HG03469 (cell line): ENCODE measurements at regions not wholly inside any gene's neighbourhood (a gene's known extent, or its start where the extent isn't known, plus 50 kb on each side); places are given as distances from the start of the nearest gene placed in this dataset.
"Not testable (repeated sequence)": the region's sequence is repeated elsewhere in the genome, so short reads cannot be mapped to it uniquely, and the experiment has no call there.

Source experiments
- ATAC-seq: cut with Tn5 transposase; IDR thresholded peaks from one replicate; pipeline ENCODE4 v1.9.1; 2021; ENCODE audit warnings: mild to moderate bottlenecking, moderate library complexity, moderate number of reproducible peaks; ENCODE audit not compliant: unreplicated experiment

DNA sequence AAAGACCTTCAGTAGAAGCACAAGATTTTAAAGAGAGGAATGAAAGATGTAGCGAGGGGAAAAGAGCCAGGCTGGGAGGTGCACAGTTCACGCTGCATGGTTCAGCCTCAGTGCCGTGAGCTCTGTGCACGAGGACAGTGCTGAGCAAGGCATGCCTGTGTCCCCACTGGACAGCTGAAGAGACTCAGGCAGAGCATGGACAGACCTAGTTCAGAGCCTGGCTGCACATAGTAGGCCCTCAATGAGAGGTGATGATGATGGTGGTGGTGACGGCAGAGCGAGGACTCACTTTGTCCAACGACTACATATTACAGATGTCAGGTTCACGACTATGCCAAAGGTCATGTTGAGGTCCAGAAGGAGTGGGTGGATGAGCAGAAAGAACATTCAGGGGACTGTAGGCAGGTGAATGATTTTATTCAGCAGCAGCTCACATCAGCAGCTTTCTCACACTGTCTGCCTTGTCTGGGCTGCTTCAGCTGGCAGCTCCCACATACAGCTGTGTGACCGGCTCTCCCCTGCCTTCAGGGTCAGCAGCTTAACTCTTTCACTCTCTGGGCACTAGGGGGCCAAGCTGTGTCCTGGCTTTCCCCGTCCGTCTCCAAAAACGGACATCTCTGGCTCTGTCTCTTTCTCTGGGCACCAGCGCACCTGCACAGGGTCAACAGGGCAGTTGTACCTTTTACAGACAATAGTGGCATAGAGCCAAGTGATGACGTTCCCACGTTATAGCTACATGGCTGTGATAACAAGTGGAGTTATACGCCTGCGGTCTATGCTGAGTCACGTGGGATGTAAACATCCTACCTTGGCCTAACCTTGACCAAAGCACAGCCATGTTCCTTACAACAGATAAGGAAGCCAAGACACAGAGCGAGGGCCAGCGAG is 83.4 kb upstream of the KCNK12 start:
- ATAC-seq, result no peak

DNA sequence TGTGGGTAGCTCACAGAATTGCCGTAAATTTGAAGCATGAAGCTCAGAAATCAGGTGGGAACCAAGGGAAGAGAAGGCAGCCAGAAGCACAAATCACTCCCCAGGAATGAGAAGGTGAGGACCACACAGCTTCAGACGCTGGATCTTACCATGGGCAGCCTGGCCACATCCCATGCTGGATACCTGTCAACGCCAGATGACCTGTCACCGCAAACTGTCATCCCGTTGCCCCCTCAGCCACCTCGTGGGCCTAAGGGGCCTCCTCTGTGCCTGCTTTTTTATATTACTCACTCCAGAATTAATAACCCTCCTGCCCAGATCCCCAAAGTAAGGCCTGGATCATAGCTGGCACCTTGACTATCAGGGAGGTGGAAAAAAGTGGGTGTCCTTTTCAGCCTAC is 82.3 kb upstream of the KCNK12 start:
- ATAC-seq, result no peak

DNA sequence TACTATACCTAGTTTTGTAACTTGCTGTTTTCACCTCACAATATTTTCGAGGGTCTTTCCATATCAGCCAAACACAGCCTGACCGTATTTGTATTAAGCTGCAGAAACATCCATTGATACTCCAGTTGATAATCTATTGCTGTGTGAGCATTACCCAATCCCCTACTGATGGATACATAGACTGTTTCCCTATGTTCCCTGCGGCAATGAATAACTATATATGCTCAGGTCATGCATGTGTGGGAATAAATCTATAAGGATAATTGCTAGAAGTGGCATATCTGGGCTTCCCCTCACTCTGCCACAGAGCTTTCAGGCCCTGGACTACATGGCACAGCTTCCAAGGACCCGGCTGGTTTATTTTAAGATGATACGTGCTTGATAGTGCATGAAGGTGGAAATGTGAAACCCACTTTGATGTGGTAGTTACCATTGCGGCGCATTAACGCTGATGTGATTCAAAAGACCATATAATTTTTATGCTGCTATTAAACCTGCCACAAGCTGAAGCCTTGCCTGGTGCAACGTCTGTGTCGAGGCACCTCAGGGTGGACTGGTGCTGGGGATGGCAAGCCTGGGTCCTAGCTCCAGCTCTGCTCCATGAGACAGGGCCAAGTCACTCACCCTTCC is 81.4 kb upstream of the KCNK12 start:
- ATAC-seq, result no peak

DNA sequence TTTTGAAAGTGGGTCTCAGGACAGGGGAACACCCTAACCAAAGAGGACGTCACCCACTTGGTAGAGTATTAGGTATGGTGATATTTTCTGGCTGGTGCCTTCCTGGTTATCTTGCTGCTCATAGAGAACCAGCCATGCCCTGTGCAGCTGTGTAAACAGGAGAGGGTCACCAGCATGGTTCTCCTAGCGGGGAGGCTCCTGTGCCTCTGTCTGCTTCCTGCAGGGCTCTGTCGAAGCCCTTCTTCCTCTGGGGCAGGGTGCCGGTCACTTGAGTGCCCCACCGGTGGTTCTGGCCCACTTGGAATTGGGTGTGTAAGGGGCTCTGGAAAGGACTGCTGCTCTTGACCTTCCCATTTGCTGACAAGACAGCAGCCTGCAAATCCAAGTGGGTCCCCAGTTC is 80.5 kb upstream of the KCNK12 start:
- no peak for ATAC-seq

DNA sequence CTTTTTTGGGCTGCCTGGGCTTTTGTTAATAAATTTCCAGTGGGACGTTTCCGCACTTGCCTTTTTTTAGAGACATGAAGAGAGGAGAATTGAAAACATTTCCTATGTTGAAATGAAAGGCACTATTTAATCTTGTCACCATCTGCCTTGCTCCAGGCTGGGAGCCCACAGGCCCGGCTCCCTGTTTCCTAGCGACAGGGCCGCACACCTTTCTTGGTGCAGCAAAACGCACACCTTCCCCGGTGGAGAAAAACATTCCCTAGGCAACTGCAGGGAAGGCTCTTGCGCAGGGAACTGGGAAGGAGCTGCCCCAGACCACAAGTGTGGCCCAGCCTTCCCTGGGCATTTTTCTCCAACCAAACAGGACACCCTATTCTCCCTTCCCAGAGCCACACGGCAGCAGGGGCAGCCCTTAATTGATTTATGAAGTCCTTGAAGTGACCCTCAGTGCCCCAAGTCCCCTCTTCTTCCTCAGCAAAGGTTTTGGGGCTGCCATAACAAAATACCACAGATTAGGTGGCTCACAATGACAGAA is 79.3 kb upstream of the KCNK12 start:
- ATAC-seq, result no peak

- no peak for ATAC-seq
These were observed 74.5 kb upstream of the KCNK12 start for GRCh38 chr2:47645246-47645645.

DNA sequence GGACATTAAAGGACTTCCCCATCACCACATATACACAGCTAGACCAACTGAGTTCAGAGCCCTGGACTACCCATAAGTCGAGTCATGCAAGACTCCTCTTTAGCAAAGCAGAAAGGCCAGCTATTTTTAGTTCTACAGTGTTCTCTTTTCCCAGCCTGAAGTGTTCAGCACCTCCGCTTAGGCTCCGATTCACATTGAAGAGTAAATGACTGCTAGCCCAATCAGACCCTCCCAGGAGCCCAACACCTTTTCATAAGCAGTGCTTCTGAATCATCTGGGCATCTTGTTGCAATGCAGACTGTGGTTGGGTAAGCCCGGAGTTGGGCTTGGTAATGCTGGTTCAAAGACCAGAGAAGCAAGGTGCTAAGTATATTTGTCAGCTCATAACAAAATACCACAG is 73.6 kb upstream of the KCNK12 start:
- ATAC-seq, result no peak

DNA sequence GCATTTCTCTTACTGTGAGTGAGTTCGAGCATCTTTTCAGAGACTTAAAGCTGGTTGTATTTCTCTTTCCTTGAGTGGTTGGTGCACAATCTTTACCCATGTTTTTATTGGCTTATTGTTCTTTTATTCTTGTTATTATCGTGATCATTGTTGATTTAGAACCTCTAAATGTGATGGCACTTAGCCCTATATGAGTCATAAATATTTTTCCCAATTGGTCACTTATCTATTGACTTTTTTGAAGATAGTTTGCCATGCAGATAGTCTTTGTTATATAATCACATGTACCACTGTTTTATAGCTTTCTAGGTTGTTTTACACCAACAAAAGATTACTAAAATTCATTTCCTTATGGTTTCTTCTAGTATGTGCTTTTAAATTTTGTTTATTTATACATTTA is 70.6 kb upstream of the KCNK12 start:
- ATAC-seq, result no peak

GRCh38 chr2:47640356-47640755 is 69.6 kb upstream of the KCNK12 start:
- ATAC-seq, result no peak

GRCh38 chr2:47639467-47639866 is 68.7 kb upstream of the KCNK12 start:
- no peak for ATAC-seq

DNA sequence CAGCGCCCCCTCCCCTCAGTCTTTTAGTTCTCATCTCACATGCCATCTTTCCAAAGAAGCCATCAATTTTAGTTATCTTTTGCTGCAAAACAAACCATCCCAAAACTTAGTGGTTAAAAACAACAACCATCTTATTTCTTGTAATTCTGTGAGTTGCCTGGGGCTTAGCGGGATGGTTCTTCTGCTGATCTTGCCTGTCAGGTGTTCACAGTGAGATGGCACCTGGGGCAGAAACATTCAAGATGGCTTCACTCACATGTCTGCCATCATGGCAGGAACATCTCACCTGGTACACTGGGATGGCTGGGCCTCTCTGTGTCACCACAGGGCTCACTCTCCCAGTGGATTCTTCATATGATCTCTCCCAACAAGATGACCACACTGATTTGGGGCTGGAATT is 67.6 kb upstream of the KCNK12 start:
- ATAC-seq, result no peak

DNA sequence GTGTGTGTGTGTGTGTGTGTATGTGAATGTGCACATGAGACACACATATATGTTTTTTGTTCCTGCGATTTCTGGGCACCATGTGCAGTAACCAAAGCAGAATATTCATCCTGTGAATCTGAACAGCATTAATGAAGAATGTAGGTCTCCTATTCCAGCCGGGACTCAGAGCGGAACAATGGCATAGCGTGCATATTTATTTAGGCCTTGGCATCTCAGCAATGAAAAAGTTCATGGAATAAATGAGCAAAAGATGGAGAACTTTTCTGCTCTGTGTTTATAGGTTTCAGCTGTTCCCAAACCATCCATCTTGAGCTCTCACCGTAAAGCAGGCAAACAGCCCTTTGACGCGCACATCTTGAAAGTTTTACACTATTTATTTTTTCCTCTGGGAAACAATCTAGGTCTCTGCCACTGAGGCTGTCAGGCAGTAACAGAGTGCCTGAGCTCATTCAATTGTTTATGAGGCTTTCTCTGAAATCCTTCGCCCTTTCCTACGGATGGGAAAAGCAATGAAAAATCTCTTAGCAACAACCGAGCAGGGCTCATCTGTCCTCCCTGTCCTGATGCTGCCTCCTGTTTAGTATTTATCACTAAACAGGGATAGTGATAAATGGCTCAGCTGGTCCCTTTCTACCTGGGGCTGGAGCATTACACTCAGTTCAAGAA is 65.9 kb upstream of the KCNK12 start:
- no peak for ATAC-seq

- ATAC-seq, result no peak
These were observed 65.4 kb upstream of the KCNK12 start for GRCh38 chr2:47636176-47636575.

- no peak for ATAC-seq
These were observed 62.0 kb upstream of the KCNK12 start for GRCh38 chr2:47632754-47633153.

- ATAC-seq, result no peak
These were observed 61.1 kb upstream of the KCNK12 start for GRCh38 chr2:47631792-47632398.

- no peak for ATAC-seq
These were observed 60.5 kb upstream of the KCNK12 start for GRCh38 chr2:47631306-47631705.

DNA sequence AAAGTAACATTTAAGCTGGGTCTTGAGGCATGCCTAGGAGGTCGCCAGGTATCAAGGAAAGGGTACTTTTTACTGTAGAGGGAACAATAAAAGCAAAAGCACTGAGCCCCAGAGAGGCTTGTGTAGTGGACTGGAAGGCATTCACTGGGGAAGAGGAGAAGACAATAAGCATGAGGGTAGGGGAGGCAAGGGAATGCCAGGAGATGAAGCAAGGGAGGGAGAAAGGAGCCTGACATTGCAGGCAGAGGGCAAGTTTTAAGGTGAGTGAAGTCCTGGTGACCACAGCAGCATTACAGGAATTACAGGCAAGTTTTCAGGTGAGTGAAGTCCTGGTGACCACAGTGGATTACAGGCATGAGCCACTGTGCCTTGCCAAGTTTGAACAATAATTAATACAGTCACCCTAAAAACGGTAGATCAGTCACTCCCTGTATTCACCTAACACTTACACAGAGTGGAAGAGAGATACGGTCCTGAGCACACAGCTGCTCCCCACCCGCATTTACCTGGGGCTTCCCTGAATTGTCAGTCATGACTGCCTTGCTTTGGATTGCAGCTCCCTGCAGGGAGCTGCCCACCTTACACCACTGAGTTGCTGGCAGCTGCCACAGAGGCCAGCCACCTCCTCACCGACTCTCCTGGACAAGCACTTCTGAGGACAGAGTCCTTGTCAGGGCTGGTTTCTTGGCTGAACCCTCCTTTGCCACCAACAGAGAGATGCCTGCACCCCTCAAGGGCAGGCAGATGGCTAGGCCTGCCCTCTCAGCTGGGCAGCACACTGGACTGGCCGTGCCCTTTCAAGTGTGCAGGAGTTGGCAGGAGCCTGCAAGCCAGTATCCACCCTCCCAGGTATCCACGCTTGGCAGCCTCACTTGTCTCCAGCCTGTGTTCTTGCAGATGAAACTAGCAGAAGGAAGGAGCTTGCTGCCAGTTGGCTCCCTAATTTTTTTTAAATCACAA is 59.0 kb upstream of the KCNK12 start:
- no peak for ATAC-seq

GRCh38 chr2:47628904-47629303 is 58.1 kb upstream of the KCNK12 start:
- ATAC-seq, result no peak

DNA sequence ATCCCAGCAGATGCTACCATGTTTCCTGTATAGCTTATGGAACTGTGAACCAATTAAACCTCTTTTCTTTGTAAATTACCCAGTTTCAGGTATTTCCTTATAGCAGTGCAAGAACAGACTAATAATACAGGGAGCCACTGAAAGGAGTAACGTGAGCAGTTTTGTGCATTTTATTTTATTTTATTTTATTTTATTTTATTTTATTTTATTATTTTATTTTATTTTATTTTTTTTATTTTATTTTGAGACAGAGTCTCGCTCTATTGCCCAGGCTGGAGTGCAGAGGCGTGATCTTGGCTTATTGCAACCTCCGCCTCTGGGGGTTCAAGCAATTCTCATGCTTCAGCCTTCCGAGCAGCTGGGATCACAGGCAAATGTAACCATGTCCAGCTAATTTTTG is 55.9 kb upstream of the KCNK12 start:
- no peak for ATAC-seq

- ATAC-seq, result not testable (repeated sequence)
These were observed 52.4 kb upstream of the KCNK12 start for GRCh38 chr2:47623140-47623539.
